ENCODE measurements at regions not wholly inside any gene's neighbourhood (a gene's known extent, or its start where the extent isn't known, plus 50 kb on each side); places are given as distances from the start of the nearest gene placed in this dataset.

DNA sequence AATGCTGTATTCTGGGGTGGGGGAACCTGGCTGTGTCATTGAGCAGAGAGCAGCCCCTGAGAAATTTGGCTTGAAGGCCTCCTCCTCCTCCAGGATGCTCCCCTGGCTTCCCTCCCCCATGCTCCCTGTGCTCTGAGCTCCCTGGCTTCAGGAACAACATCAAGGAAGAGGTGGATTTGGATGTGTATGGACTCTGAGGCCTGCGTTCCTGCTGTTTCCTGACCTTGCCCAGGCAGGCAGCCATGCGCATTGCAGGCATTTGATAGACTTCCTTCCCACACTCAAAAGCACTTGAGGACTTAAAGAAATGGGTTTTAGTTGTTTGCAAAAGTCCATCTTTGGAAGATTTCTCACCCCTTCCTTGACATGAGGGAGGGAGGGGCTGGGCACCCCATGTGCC lies 1317.1 kb downstream of the BRD1 start:
- TF ChIP-seq, protein P1, sequence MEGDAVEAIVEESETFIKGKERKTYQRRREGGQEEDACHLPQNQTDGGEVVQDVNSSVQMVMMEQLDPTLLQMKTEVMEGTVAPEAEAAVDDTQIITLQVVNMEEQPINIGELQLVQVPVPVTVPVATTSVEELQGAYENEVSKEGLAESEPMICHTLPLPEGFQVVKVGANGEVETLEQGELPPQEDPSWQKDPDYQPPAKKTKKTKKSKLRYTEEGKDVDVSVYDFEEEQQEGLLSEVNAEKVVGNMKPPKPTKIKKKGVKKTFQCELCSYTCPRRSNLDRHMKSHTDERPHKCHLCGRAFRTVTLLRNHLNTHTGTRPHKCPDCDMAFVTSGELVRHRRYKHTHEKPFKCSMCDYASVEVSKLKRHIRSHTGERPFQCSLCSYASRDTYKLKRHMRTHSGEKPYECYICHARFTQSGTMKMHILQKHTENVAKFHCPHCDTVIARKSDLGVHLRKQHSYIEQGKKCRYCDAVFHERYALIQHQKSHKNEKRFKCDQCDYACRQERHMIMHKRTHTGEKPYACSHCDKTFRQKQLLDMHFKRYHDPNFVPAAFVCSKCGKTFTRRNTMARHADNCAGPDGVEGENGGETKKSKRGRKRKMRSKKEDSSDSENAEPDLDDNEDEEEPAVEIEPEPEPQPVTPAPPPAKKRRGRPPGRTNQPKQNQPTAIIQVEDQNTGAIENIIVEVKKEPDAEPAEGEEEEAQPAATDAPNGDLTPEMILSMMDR (IDR thresholded peaks at IDR 0.05) = no peak
- no peak for TF ChIP-seq POLR2A (IDR thresholded peaks at IDR 0.05)

All from esophagus squamous epithelium (tissue), 4 donors.